H1 (cell line): ENCODE measurements at regions not wholly inside any gene's neighbourhood (a gene's known extent, or its start where the extent isn't known, plus 50 kb on each side); places are given as distances from the start of the nearest gene placed in this dataset.

Experiments
- E2F6 ChIP-seq: IDR thresholded peaks from 2 replicates; pipeline ENCODE4 v1.6.1; 2012; ENCODE audit warnings: inconsistent platforms
- POU5F1 ChIP-seq: IDR thresholded peaks from 2 replicates; pipeline ENCODE4 v1.6.1; 2011; ENCODE audit warnings: low read depth, mild to moderate bottlenecking, low read length, moderate library complexity
- RFX5 ChIP-seq: IDR thresholded peaks from 2 replicates; pipeline ENCODE4 v1.6.1; 2011; ENCODE audit warnings: low read depth, low read length, improper control_type of control experiment, borderline replicate concordance
- SP2 ChIP-seq: IDR thresholded peaks from 2 replicates; pipeline ENCODE4 v1.6.1; 2012; ENCODE audit warnings: mild to moderate bottlenecking, low read length, inconsistent platforms
- SRF ChIP-seq: IDR thresholded peaks from 2 replicates; pipeline ENCODE4 v1.6.1; 2011; ENCODE audit warnings: mild to moderate bottlenecking, low read depth, low read length, moderate library complexity

DNA sequence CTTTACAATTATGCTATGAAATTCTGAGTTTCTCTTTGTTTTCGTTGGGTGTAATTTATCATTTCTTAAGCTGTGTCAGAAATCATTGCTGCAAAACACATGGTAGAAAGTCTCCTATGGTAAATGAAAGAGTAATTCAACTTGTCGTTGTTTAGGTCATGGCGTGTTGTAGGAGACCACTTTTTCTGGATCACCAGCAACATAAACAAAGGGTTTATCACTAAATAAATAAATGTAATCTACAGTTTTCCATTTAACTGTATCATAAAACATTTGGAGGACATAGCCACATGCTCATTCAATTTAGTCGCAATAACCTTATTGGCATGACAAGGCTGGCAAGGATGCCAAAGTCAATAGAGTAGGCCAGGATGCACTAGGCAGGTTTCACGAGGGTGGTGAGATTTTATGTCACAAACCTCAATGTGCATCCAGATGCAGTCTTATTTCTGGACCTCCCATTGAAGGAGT lies 154.4 kb upstream of the ERCC6L2 start (continued):
- no peak for TF ChIP-seq SRF
- TF ChIP-seq E2F6, result no peak
- TF ChIP-seq RFX5, result no peak
- TF ChIP-seq SP2, result no peak
- TF ChIP-seq POU5F1, result no peak
